HG02623 (cell line): ENCODE measurements at regions not wholly inside any gene's neighbourhood (a gene's known extent, or its start where the extent isn't known, plus 50 kb on each side); places are given as distances from the start of the nearest gene placed in this dataset.
"Not testable (repeated sequence)": the region's sequence is repeated elsewhere in the genome, so short reads cannot be mapped to it uniquely, and the experiment has no call there.

ENCODE experiments used
- ATAC-seq: cut with Tn5 transposase; IDR thresholded peaks from one replicate; pipeline ENCODE4 v1.9.1; 2021; ENCODE audit warnings: moderate library complexity; ENCODE audit not compliant: unreplicated experiment

GRCh38 chr3:34106379-34106778 is 307.9 kb downstream of the PDCD6IP start:
- ATAC-seq, result no peak

DNA sequence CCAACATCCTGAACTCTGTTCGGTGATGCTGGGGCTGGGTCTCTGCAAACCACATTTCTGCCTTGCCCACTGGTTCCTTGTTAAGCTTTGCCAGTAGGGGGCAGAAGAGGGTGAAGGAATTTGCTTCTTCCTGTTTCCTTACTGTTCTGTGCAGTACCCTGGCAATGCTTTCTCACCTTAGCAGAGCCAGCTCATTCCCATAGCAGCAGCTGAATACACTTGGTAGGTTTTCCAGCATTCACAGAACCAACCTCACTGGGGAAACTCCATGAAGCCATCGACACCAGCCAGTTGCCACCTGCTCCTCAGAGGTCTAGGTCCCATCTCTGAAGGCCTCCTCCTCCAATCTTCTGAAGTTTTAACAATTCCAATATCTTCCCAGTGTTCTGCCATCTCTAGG is 308.4 kb downstream of the PDCD6IP start:
- ATAC-seq, result peak; percentile 37

- ATAC-seq, result peak; percentile 67
Observed at GRCh38 chr3:34107669-34108068, 309.2 kb downstream of the PDCD6IP start.

DNA sequence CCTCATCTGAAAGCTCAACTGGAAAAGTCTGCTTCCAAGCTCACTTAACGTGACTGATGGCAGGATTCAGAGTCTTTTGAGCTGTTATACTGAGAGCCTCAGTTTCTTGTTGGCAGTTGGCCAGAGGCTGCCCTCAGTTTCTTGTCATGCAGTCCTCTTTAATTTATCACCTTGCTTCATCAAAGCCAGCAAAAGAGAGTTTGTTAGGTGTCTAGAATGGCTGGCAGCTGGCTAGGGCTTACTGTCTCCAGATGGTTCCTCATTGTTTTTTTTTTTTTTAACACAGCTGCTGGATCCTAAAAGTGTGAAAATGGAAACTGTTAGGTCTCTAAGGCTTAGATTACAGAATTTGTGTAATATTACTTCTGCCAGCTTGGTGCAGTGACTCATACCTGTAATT is 310.6 kb downstream of the PDCD6IP start:
- no peak for ATAC-seq

GRCh38 chr3:34109846-34110245 is 311.4 kb downstream of the PDCD6IP start:
- ATAC-seq, result no peak

DNA sequence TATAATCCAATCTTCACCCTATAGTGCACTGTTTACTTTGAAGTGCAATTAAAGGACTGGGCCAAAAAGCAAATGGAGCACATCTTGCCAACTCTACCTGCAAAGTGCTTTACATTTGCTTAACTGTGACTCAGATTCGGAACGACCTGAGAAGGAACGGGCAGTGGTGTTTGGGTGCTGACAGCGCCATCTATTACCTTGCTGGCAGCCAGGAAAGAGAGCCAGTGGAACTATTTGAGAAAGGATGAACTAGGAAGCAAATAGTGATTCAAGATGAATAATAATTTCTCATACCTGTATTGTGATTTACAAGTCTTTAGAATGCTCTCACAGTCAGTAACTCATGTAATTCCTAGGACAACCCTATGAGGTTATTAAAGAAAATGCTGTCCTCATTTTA is 312.9 kb downstream of the PDCD6IP start:
- no peak for ATAC-seq

GRCh38 chr3:34112261-34112660 is 313.8 kb downstream of the PDCD6IP start:
- ATAC-seq, result not testable (repeated sequence)

- ATAC-seq, result no peak
Observed at GRCh38 chr3:34131091-34131490, 332.7 kb downstream of the PDCD6IP start.

DNA sequence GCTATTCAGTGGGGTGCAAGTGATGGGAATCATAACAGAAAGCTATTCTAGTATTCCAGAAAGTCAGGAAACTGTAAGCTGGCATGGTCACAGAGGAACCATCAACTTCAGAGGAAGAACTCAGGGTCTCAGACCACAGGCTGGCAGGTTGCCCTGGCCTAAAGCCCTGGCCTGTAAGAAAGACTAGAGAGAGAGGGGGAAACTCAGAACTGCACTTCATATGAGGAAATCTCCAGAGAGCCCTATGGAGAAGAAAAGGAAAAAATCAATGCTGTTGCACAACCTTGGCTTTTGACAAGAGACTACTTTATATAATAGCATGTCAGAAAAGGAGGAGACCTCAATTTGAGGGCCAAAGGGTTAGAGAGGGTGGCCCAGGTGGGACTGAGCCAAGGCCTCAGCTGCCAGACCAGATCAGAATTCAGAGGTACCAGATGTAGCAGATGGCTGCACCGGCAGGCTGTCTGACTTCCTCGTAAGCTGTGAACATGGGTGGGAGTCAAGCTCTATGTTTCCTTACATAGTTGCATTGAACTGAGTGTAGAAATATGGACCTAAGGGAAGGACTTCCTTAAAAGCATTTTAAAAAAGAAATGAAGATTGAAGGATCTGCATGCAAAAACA is 333.8 kb downstream of the PDCD6IP start:
- ATAC-seq, result no peak

- ATAC-seq, result no peak
Observed at GRCh38 chr3:34139566-34139965, 341.1 kb downstream of the PDCD6IP start.

DNA sequence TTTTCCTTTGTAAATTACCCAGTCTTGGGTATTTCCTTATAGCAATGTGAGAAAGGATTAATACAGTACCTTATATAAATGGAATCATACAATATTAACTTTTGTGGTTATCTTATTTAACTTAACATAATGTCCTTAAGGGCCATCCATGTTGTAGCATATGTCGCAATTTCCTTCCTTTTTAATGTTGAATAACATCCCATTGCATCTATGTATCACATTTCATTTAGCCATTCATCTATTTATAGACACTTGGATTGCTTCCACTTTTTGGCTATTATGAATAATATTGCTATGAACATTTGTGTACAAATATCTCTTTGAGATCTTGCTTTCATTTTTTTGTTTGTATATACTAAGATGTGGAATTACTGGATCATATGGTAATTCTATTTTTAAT is 342.2 kb downstream of the PDCD6IP start:
- no peak for ATAC-seq

DNA sequence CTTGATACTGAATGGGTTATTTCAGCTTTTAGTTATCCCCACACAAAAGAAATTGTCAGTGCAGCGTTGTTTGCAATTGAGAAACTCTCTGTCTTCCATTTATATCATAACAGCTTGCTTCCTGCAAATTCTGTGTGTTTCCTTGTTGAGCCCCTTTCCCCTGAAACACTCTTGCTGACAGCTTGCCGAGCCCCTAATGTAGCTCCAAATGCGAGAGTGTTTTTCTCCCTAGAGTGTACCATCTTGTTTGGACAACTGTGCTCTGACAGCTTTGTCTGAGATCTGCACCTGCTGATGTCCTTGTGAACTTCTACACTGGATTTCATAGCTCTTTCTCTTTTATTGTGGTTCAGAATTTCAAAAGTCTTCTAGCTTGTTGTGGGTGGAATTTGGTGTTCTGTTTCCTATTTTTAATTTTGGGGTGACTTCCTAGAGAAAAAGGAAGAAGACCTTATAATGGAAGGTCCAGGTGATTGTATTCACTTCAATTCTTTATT is 343.5 kb downstream of the PDCD6IP start:
- ATAC-seq, result no peak

GRCh38 chr3:34145796-34146195 is 347.4 kb downstream of the PDCD6IP start:
- ATAC-seq, result no peak

GRCh38 chr3:34146596-34146995 is 348.2 kb downstream of the PDCD6IP start:
- ATAC-seq, result no peak

DNA sequence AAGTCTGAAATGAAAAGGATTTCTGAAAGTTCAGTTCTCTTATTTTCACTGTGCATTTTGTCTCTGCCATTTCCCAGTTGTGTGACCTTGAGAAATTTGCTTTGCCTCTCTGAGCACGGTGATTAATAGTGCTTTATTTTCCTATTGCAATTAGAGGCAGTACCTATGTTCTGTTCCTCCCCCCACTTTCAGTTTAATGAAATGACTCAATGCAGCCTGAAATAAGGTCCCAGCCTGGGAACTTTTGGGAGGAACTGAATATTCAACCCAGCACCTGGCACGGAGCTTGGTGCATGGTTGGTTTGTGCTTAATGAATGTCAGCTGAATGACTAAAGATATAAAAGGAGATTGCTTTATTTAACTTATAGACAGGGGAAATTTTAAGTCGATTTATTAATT is 352.6 kb downstream of the PDCD6IP start:
- peak; percentile 42 for ATAC-seq

GRCh38 chr3:34152656-34153055 is 354.2 kb downstream of the PDCD6IP start:
- no peak for ATAC-seq

- ATAC-seq, result no peak
Observed at GRCh38 chr3:34155108-34155507, 356.7 kb downstream of the PDCD6IP start.

- ATAC-seq, result no peak
Observed at GRCh38 chr3:34155666-34156065, 357.2 kb downstream of the PDCD6IP start.

DNA sequence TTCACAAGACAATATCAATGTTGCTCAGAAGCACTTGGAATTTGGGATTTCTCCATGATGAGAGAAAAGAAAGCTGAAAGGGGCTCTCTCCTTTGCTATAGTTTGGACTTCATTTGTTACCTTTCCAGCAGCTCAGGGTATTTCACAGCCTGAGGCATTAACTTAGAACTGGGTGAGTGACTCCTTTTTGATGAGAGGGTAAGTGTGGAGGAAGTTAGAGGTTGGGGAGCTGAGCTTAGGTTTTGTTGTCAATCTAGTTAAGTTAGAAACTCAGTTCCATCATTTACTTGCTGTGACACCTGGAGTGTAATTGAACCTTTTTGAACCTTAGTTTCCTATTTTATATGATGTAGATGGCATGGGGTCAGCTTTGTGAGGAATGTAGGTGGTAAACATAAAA is 359.1 kb downstream of the PDCD6IP start:
- no peak for ATAC-seq

DNA sequence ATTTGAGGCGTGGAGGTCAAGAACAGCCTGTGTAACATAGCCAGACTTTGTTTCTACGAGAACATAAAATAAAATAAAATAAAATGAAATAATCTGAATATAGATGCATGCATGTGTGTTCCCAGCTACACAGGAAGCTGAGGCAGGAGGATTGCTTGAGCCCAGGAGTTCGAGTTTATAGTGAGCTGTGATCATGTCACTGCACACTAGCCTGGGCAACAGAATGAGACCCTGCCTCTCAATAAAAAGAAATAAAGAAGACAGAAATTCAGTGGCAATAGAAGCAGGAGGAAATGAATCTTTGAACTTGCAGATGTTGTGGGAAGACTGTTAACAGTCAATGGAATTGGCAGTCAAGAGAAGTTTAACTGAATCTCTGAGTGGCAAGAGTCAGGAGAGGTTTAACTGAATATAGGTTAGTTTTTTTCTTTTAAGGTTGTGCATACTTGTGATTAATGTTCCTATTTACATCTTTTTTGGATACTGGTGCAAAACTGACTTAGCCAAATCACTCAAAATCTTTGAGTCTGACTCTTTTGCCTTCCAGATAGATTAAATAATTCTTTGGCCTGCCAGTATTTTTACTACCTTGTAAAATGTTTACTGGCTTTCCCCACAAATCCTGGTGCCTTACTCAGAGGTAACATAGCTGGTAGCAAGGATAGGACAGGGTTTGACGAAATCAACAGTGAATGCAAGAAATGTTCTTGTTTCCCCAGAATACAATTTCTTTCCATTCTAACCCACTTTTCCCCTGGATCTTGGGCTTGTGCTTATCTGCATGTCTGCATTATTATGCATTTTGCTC is 361.4 kb downstream of the PDCD6IP start:
- ATAC-seq, result no peak

DNA sequence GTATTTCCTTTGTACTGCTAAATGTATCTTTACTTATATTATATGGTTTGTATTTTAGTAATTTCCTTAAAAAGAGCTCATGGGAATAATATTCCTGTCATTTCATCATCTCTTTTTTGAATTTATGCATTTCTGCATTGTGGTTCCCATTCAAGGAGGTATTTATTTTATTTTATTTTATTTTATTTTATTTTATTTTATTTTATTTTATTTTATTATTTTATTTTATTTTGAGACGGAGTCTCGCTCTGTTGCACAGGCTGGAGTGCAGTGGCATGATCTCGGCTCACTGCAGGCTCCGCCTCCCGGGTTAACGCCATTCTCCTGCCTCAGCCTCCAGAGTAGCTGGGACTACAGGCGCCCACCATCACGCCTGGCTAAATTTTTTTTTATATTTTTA is 371.2 kb downstream of the PDCD6IP start:
- not testable (repeated sequence) for ATAC-seq

DNA sequence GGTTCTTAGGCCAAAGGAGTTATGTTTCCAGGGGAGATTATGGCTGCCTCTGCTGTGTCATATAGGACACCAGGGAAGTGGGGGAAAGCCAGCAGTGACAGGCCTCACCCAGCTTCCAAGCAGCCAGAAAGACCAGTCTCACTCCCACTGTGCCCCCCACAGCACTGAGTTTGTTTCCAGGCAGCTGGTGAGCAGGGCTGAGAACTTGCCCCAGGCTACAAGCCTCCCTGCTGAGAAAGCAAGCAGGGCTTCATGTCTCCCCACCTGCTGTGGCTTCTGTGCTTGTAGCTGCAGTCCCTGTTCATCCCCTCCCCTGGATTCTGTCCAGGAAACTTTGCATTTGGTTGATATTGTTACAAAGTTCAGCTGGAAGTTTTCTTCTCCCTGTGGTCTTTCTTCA is 376.3 kb downstream of the PDCD6IP start:
- no peak for ATAC-seq
